ENCODE measurements at regions not wholly inside any gene's neighbourhood (a gene's known extent, or its start where the extent isn't known, plus 50 kb on each side); places are given as distances from the start of the nearest gene placed in this dataset.
"Not testable (repeated sequence)": the region's sequence is repeated elsewhere in the genome, so short reads cannot be mapped to it uniquely, and the experiment has no call there.

- DNase-seq: no peak
- in situ Hi-C loops (cut with MboI; ENCODE audit: low pct_unique_long_range_greater_than_20kb, low sequenced_read_pairs): no loop called here
These were observed 205.9 kb upstream of the ECI2 start for GRCh38 chr6:4341078-4341797.

GRCh38 chr6:4340544-4340943 is 205.2 kb upstream of the ECI2 start:
- no peak for DNase-seq
- in situ Hi-C loops (cut with MboI; ENCODE audit: low pct_unique_long_range_greater_than_20kb, low sequenced_read_pairs): no loop called here

- no peak for DNase-seq
- in situ Hi-C loops (cut with MboI; ENCODE audit: low pct_unique_long_range_greater_than_20kb, low sequenced_read_pairs): no loop called here
These were observed 203.5 kb upstream of the ECI2 start for GRCh38 chr6:4338884-4339283.

GRCh38 chr6:4336778-4337442 is 201.5 kb upstream of the ECI2 start:
- in situ Hi-C loops (cut with MboI; ENCODE audit: low pct_unique_long_range_greater_than_20kb, low sequenced_read_pairs): no loop called here
- DNase-seq: no peak

- no peak for DNase-seq
- in situ Hi-C loops (cut with MboI; ENCODE audit: low pct_unique_long_range_greater_than_20kb, low sequenced_read_pairs): no loop called here
These were observed 200.7 kb upstream of the ECI2 start for GRCh38 chr6:4336084-4336483.

- in situ Hi-C loops (cut with MboI; ENCODE audit: low pct_unique_long_range_greater_than_20kb, low sequenced_read_pairs): not testable (repeated sequence)
These were observed 198.9 kb upstream of the ECI2 start for GRCh38 chr6:4334158-4334740.

GRCh38 chr6:4327841-4328240 is 192.5 kb upstream of the ECI2 start:
- in situ Hi-C loops (cut with MboI; ENCODE audit: low pct_unique_long_range_greater_than_20kb, low sequenced_read_pairs): no loop called here

More at GRCh38 chr6:4334158-4334740, 198.9 kb upstream of the ECI2 start:
- DNase-seq: not testable (repeated sequence)

GRCh38 chr6:4324746-4325145 is 189.4 kb upstream of the ECI2 start:
- in situ Hi-C loops (cut with MboI; ENCODE audit: low pct_unique_long_range_greater_than_20kb, low sequenced_read_pairs): no loop called here
- DNase-seq: no peak

More at GRCh38 chr6:4327841-4328240, 192.5 kb upstream of the ECI2 start:
- DNase-seq: no peak

GRCh38 chr6:4323322-4323721 is 187.9 kb upstream of the ECI2 start:
- no peak for DNase-seq
- in situ Hi-C loops (cut with MboI; ENCODE audit: low pct_unique_long_range_greater_than_20kb, low sequenced_read_pairs): no loop called here

GRCh38 chr6:4322846-4323309 is 187.5 kb upstream of the ECI2 start:
- in situ Hi-C loops (cut with MboI; ENCODE audit: low pct_unique_long_range_greater_than_20kb, low sequenced_read_pairs): no loop called here
- DNase-seq: no peak

GRCh38 chr6:4322134-4322845 is 186.9 kb upstream of the ECI2 start:
- no peak for DNase-seq
- in situ Hi-C loops (cut with MboI; ENCODE audit: low pct_unique_long_range_greater_than_20kb, low sequenced_read_pairs): no loop called here

- in situ Hi-C loops (cut with MboI; ENCODE audit: low pct_unique_long_range_greater_than_20kb, low sequenced_read_pairs): no loop called here
- DNase-seq: no peak
These were observed 185.5 kb upstream of the ECI2 start for GRCh38 chr6:4320860-4321259.

- in situ Hi-C loops (cut with MboI; ENCODE audit: low pct_unique_long_range_greater_than_20kb, low sequenced_read_pairs): no loop called here
- DNase-seq: peak; percentile 72
These were observed 184.8 kb upstream of the ECI2 start for GRCh38 chr6:4319981-4320683.

GRCh38 chr6:4318321-4318720 is 182.9 kb upstream of the ECI2 start:
- no peak for DNase-seq
- in situ Hi-C loops (cut with MboI; ENCODE audit: low pct_unique_long_range_greater_than_20kb, low sequenced_read_pairs): no loop called here

GRCh38 chr6:4316867-4317400 is 181.6 kb upstream of the ECI2 start:
- peak; percentile 88 for DNase-seq
- in situ Hi-C loops (cut with MboI; ENCODE audit: low pct_unique_long_range_greater_than_20kb, low sequenced_read_pairs): no loop called here

- in situ Hi-C loops (cut with MboI; ENCODE audit: low pct_unique_long_range_greater_than_20kb, low sequenced_read_pairs): no loop called here
- no peak for DNase-seq
These were observed 178.9 kb upstream of the ECI2 start for GRCh38 chr6:4314201-4314707.

- DNase-seq: peak; percentile 20
- in situ Hi-C loops (cut with MboI; ENCODE audit: low pct_unique_long_range_greater_than_20kb, low sequenced_read_pairs): no loop called here
These were observed 177.8 kb upstream of the ECI2 start for GRCh38 chr6:4313044-4313686.

Data from KBM-7 (cell line).